MM.1S (cell line): ENCODE measurements at regions not wholly inside any gene's neighbourhood (a gene's known extent, or its start where the extent isn't known, plus 50 kb on each side); places are given as distances from the start of the nearest gene placed in this dataset.

ENCODE experiments used
- DNase-seq: peaks from one replicate; pipeline ENCODE4 v3.0.0-alpha.2; 2015
- H2AFZ ChIP-seq: fragments of 300-600 bp; sonication (generic); 2 replicates; pipeline ENCODE4 v1.6.0; 2016; ENCODE audit warnings: antibody characterized with exemption, low read length
- H3F3A ChIP-seq: fragments of 300-600 bp; sonication (generic); 2 replicates; pipeline ENCODE4 v1.6.1; 2016; ENCODE audit warnings: mild to moderate bottlenecking, antibody characterized with exemption, low read length, moderate library complexity, mixed read lengths; ENCODE audit not compliant: insufficient read depth
- H3K27ac ChIP-seq: fragments of 300-600 bp; sonication (generic); 2 replicates; pipeline ENCODE4 v1.5.1; 2016; ENCODE audit warnings: mild to moderate bottlenecking, low read length
- H3K27me3 ChIP-seq: fragments of 300-600 bp; sonication (generic); replicated peaks from 2 replicates; pipeline ENCODE4 v1.6.0; 2016; ENCODE audit warnings: low read length; ENCODE audit not compliant: insufficient read depth
- H3K36me3 ChIP-seq: fragments of 300-600 bp; sonication (generic); replicated peaks from 2 replicates; pipeline ENCODE4 v1.6.1; 2016; ENCODE audit warnings: mild to moderate bottlenecking, low read length, mixed read lengths; ENCODE audit not compliant: insufficient read depth
- H3K4me1 ChIP-seq: fragments of 300-600 bp; sonication (generic); 2 replicates; pipeline ENCODE4 v1.6.1; 2016; ENCODE audit warnings: low read length, mixed read lengths
- H3K4me2 ChIP-seq: fragments of 300-600 bp; sonication (generic); 2 replicates; pipeline ENCODE4 v1.6.0; 2016; ENCODE audit warnings: low read depth, low read length
- H3K4me3 ChIP-seq: fragments of 300-600 bp; sonication (generic); 2 replicates; pipeline ENCODE4 v1.5.1; 2016; ENCODE audit warnings: low read length, mixed read lengths
- H3K79me2 ChIP-seq: fragments of 300-600 bp; sonication (generic); 2 replicates; pipeline ENCODE4 v1.6.1; 2016; ENCODE audit warnings: mixed run types, low read length, mixed read lengths
- H3K9ac ChIP-seq: fragments of 300-600 bp; sonication (generic); 2 replicates; pipeline ENCODE4 v1.6.1; 2016; ENCODE audit warnings: low read length, mixed read lengths
- H3K9me2 ChIP-seq: fragments of 300-600 bp; sonication (generic); replicated peaks from 2 replicates; pipeline ENCODE4 v1.6.1; 2016; ENCODE audit warnings: mild to moderate bottlenecking, low read length, mixed read lengths; ENCODE audit not compliant: insufficient read depth
- H3K9me3 ChIP-seq: fragments of 300-600 bp; sonication (generic); replicated peaks from 2 replicates; pipeline ENCODE4 v1.6.1; 2016; ENCODE audit warnings: mild to moderate bottlenecking, low read length, mixed read lengths; ENCODE audit not compliant: insufficient read depth
- H4K20me1 ChIP-seq: fragments of 300-600 bp; sonication (generic); 2 replicates; pipeline ENCODE4 v1.6.1; 2016; ENCODE audit warnings: mild to moderate bottlenecking, low read length, moderate library complexity, mixed read lengths; ENCODE audit not compliant: insufficient read depth
- EZH2 ChIP-seq: fragments of 300-600 bp; sonication (generic); optimal IDR thresholded peaks from 2 replicates; pipeline ENCODE3; 2017; ENCODE audit warnings: low read depth, mild to moderate bottlenecking, antibody characterized with exemption, low read length, mixed read lengths
- EZH2phosphoT487 ChIP-seq: fragments of 300-600 bp; sonication (generic); IDR thresholded peaks from 2 replicates; pipeline ENCODE4 v1.6.1; 2018; ENCODE audit warnings: antibody characterized with exemption, low read length
- TF ChIP-seq, protein P1 (sequence below): fragments of 300-600 bp; sonication (generic); IDR thresholded peaks from 2 replicates; pipeline ENCODE4 v1.5.1; 2016; ENCODE audit warnings: antibody characterized with exemption, low read length, mixed read lengths

DNA sequence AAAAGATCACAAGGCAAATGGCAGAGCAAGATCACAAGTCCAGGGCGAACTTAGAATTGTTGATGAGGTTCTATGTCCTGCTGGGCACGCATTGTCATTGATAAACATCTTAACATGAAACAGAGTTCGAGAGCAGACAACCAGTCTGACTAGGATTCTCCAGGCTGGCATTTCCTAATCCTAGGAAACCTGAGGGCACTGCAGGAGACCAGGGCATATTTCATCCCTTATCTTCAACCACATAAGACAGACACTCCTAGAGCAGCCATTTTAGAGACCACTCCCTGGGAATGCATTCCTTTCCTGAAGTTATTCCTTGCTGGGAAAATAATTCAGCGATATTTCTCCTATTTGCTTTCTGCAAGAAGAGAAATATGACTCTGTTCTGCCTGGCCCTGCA lies 1199.9 kb downstream of the SI start:
- H3K27me3 ChIP-seq, result no peaks in the 10 kb centered on the region
- H3K4me1 ChIP-seq, result no peaks in the 10 kb centered on the region
- no peak for DNase-seq
- no peak overlapping the region for H3K27ac ChIP-seq
- H3K9me3 ChIP-seq, result no peaks in the 10 kb centered on the region
- H3K36me3 ChIP-seq, result no peaks in the 10 kb centered on the region
- H3K9ac ChIP-seq, result no peak overlapping the region
- no peaks in the 10 kb centered on the region for H3K79me2 ChIP-seq
- H3K9me2 ChIP-seq, result no peaks in the 10 kb centered on the region
- H4K20me1 ChIP-seq, result no peaks in the 10 kb centered on the region
- H3K4me2 ChIP-seq, result no peak overlapping the region
- 0 out of 2 replicates have a peak, but pooled peaks cover 2% of the 10 kb centered on the region for H3F3A ChIP-seq
- H3K4me3 ChIP-seq, result no peak overlapping the region
- no peak for TF ChIP-seq EZH2
- TF ChIP-seq EZH2phosphoT487, result no peak
- TF ChIP-seq, protein P1, sequence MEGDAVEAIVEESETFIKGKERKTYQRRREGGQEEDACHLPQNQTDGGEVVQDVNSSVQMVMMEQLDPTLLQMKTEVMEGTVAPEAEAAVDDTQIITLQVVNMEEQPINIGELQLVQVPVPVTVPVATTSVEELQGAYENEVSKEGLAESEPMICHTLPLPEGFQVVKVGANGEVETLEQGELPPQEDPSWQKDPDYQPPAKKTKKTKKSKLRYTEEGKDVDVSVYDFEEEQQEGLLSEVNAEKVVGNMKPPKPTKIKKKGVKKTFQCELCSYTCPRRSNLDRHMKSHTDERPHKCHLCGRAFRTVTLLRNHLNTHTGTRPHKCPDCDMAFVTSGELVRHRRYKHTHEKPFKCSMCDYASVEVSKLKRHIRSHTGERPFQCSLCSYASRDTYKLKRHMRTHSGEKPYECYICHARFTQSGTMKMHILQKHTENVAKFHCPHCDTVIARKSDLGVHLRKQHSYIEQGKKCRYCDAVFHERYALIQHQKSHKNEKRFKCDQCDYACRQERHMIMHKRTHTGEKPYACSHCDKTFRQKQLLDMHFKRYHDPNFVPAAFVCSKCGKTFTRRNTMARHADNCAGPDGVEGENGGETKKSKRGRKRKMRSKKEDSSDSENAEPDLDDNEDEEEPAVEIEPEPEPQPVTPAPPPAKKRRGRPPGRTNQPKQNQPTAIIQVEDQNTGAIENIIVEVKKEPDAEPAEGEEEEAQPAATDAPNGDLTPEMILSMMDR, result no peak
- no peak overlapping the region for H2AFZ ChIP-seq

DNA sequence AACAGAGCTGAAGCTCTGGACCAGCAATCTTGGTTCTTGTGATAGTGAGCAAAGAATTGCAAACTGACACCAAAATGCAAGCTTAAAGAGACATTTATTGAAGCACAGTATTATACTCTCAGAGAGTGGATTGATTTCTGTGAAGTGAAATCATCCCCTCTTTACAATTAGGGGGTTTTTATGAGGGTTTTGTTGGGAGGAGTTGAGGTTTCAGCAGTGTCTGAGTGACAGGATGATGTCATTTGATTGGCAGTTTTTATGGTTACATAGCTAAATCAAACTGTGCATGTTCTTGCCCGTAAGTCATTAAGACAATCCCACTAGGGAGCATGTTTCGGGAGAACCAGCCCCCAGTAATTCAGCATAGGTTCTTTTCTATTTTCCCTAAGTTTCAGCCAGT lies 1200.5 kb downstream of the SI start:
- Histone ChIP-seq H3K4me2 (no peak overlapping the region), H3K27ac (no peak overlapping the region), H2AFZ (no peak overlapping the region), H3K9me2 (no peaks in the 10 kb centered on the region), H3K79me2 (no peaks in the 10 kb centered on the region), H3K4me3 (no peak overlapping the region), H3K27me3 (no peaks in the 10 kb centered on the region), H3K4me1 (no peaks in the 10 kb centered on the region), H4K20me1 (no peaks in the 10 kb centered on the region), H3F3A (0 out of 2 replicates have a peak, but pooled peaks cover 2% of the 10 kb centered on the region), H3K9me3 (no peaks in the 10 kb centered on the region), H3K9ac (no peak overlapping the region), H3K36me3 (no peaks in the 10 kb centered on the region)
- DNase-seq, result no peak
- TF ChIP-seq EZH2phosphoT487 (no peak), EZH2 (no peak)
- TF ChIP-seq, protein P1, result no peak

DNA sequence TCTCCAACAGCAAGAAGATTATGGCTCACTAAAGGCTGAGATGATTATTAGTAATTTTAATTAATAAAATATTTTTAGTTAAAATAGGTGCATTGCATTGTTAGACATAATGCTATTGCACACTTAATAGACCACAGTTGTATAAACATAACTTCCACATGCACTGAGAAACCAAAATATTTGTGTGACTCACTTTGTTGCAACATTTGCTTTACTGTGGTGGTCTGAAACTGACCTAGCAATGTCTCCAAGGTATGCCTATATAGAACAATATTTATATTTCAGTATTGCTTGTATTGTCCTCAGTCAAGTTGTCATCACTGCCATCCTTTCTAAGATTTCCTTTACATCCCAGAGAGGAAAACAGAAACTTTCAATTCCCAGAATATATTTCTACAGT lies 1215.2 kb downstream of the SI start:
- Histone ChIP-seq H2AFZ (no peak overlapping the region), H3F3A (no peaks in the 10 kb centered on the region), H3K4me2 (no peak overlapping the region), H3K9me3 (no peaks in the 10 kb centered on the region), H3K4me1 (no peaks in the 10 kb centered on the region), H3K79me2 (no peaks in the 10 kb centered on the region), H3K36me3 (no peaks in the 10 kb centered on the region), H4K20me1 (no peaks in the 10 kb centered on the region), H3K9ac (no peak overlapping the region), H3K27ac (no peak overlapping the region), H3K27me3 (no peaks in the 10 kb centered on the region), H3K4me3 (no peak overlapping the region), H3K9me2 (no peaks in the 10 kb centered on the region)
- TF ChIP-seq, protein P1, result no peak
- TF ChIP-seq EZH2phosphoT487, result no peak
- DNase-seq, result no peak
